GM19468 (cell line): ENCODE measurements at regions not wholly inside any gene's neighbourhood (a gene's known extent, or its start where the extent isn't known, plus 50 kb on each side); places are given as distances from the start of the nearest gene placed in this dataset.
A peak's percentile ranks its signal among the peaks of the same experiment; 100 is the strongest.
"Not testable (repeated sequence)": the region's sequence is repeated elsewhere in the genome, so short reads cannot be mapped to it uniquely, and the experiment has no call there.

Source experiments
- ATAC-seq: cut with Tn5 transposase; IDR thresholded peaks from one replicate; pipeline ENCODE4 v1.9.1; 2021; ENCODE audit warnings: mild to moderate bottlenecking, moderate library complexity, moderate number of reproducible peaks; ENCODE audit not compliant: unreplicated experiment; ENCODE audit errors: extremely low read depth

DNA sequence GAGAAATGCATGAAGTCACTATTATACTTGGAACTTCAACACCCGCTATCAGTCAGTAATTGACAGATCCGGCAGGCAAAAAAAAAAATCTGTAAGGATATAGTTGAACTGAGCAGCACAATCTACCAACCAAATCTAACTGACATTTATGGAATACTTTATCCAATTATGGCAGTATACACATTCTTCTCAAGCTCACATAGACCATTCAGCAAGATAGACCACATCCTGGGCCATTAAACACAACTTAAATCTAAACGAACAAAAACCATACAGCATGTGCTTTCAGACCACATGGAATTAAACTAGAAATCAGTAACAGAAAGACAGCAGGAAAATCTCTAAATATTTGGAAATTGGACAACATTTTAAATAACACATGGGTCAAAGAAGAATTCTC is 112.7 kb downstream of the MPP7 start:
- no peak for ATAC-seq

DNA sequence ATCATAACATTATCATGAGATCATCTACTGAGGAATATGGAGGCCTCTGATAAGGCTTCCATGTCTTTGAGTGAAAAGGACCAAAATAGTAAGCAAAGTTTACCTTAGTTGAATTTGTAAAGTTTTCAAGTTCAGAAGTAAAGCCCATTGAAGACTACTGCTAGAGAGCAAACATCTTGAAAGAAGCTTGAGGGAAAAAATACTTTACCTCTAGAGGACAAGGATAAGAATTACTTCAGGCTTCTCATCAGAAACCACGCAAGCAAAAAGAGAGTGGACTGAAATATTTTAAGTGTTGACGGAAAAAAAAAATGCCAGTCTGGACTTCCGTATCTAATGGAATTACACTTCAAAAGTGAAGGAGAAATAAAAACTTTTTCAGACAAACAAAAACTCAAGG is 114.3 kb downstream of the MPP7 start:
- no peak for ATAC-seq

DNA sequence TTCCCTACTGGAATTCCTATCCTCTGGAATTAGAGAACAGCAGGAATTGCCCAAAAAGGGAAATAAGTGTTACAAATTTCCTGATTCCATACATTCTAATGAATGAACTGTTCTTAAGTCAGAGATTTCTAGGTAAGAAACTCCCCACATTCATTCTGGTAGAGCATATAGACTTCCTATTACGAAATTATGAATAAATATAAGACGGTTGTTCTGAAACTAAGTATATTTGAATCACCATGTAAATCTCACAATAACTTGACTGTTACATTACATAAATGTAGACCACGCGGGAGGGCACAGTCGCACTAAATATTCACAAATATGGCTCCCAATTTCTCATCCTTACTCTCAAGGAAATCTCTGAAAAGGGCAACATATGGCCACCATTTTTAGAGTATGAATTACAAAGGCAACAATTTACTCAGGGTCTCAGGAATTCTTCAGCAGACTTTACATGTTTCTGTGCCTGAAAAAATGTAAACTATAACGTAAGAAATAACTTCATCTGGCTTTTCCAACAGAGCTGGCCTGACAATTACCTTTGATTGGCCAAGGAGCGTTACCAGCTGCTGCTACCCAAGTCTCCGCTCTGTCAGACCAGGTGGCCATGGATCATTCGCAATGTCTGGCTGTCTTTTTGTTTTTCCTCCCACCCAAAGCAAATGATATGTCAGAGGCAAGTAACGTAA is 115.8 kb downstream of the MPP7 start:
- no peak for ATAC-seq

DNA sequence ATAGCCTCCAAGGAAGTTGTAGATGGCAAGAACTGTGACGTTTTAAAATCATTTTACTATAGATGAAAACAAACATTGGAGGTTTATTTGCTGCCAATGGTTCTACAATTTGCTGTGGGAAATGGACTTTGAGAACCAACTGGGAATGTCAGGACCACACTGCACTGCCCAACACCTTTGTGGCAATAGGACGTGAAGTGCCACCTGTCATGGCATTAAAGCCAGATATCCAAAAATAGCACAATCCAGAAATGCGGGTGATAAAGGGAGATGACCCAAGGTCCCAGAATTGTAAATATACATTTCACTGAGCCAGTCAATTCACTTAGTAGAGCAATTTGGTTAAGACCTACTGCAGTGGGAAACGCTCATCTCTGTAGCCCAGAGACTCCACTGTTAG is 116.4 kb downstream of the MPP7 start:
- no peak for ATAC-seq

DNA sequence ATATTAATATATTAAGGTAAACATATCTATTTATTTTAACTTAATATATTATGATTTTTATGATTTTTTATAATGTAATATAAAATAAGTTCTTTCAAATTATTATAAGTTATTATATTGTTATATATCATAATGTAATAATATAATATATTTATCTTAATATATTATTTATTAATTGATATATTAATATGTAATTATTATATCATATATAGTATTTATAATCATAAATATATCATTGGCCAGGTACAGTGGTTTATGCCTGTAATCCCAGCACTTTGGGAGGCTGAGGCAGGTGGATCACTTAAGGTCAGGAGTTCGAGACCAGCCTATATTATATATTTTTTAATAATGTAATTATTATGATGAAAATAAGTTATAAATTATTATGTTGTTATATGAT is 118.1 kb downstream of the MPP7 start:
- no peak for ATAC-seq

DNA sequence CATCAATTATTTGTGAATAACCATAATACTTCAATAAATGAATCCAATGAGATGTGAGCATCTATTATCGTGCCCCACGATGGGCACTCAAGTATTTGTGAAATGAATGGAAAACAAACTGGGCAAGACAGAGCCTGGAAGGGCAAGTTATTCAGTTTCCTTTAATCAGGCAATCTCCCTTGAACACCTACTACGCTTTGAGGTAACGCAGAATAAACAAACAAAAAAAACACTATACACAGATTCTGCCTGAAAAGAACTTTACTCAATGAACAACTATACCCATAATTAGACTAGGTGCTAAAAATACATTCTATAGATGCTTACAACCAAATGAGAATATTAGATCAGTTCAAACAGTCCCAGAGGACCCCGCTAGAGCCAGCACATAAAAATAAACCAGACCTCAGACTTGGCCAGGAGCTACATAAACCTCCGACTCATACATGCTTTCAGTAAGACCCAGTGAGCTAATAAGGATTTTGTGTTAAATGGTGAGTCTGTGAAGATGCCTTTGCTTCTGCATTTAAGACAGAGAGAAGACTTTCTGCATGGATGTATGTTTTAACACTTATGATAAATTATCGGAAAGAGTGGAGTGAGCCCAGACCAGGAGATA is 121.3 kb downstream of the MPP7 start:
- ATAC-seq: no peak

DNA sequence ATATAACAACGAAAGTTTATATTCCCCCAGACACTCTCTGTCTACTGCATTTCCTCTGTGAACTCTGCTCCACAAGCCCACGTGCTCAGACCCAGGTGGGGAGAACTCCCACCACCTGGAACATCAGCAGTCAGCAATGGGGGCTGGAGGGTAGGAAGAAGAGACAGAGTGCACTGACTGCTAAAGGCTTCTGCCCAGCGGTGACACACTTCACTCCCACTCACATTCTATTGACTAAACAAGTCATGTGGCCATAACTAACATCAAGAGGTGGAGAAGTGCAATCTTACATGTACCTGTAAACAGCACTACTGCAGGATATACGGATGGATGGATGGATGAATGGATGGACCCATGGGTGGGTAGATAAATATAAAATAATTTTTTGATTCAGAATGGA is 122.2 kb downstream of the MPP7 start:
- ATAC-seq: no peak

DNA sequence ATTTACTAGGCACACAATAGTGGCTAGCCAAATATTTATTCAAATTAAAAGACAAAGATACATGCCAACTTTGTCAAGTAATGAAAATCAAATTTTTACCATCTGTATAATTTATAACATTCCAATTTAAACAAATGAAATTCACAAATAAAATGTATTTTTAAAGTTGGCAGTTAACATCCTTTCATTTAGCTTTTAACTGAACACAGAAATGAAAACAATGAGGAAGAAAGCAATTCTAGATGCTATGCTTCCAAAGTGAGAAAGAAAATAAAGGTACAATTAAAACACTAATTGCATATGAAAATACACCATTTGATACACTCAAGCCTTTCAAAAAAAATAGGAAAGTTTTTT is 123.1 kb downstream of the MPP7 start:
- no peak for ATAC-seq

DNA sequence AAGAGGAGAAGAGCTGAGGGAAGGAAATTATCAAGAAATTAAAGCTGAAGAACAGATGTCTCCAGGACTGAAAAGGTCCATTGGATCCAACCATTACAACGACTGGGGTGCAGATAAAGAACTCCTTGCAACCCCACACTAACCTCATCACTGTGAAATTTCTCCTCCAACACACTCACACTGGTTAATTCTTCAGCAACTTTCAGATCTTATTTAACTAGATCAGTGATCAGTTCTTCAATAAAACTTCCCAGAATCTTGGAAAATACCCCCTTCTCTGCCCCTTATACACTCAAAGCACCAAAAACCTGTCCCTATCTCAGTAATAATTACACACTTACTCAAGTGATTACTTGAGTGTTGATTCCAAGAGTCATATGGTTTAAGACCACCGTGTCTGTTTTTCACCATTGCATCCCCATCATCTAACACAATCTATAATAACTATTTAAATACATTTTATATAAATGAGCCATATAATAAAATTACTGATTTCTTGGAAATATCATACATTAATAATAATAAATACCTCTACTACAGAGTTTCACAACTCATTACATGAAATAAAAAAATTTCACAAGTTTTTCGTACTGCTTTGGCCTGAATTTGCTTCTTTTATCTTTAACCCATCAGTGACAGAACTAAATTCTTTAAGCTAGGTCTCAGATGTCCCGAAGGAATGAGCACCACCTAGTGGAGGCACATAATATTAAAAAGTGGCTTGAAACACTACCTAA is 123.7 kb downstream of the MPP7 start:
- no peak for ATAC-seq

DNA sequence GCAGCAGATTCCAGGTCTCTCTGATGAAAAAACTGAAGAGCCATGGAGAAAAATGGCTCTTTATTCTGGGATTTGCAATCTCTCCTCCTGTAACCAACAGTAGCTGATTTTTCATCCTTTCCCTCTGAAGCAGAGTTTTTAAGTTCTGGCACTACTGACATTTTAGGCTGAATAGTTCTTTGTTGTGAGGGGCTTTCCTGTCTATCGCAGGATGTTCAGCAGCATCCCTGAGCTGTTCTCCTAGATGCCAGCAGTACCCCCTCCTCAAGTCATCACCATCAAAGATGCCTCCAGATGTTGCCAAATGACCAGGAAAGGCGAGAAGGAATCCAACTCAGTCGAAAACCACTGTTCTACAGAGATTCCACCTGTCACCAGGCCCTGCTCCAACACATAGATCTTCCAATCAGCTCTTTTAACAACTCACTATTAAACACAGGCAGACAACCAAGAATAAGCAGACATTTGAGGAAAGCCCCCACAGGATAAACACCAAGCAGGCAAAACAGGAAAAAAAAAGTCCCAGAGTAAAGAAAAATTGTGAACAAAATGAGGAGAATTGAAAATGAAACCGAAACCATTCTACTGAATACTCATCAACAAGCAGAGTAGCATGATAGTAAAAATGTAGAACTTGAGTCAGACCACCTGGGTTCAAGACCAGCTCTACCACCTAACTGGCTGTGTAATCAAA is 124.8 kb downstream of the MPP7 start:
- ATAC-seq: no peak

DNA sequence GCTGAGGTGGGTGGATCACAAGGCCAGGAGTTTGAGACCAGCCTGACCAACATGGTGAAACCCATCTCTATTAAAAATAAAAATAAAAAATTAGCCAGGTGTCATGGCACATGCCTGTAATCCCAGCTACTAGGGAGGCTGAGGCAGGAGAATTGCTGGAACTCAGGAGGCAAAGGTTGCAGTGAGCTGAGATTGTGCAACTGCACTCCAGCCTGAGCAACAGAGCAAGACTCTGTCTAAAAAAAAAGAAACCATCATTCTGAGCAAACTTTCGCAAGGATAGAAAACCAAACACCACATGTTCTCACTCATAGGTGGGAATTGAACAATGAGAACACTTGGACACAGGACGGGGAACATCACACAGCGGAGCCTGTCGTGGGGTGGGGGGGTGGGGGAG is 126.4 kb downstream of the MPP7 start:
- not testable (repeated sequence) for ATAC-seq

DNA sequence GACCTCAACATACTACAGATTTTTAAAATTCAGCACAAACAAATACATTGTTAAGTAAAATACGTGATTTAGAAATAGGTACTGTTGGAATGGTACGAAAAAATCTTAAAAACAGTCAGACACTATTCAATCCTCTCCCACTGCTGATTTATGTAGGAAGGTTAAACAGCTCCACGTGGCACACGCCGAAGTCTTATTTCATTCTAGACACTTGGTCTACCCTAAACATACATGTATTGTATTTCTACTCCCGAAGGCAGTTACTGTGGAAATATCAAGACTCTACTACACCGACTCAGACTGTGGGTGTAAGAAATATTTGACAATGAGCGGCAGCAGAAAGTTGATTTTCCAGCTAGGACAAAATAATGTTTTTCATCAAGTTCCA is 130.6 kb downstream of the MPP7 start:
- no peak for ATAC-seq

DNA sequence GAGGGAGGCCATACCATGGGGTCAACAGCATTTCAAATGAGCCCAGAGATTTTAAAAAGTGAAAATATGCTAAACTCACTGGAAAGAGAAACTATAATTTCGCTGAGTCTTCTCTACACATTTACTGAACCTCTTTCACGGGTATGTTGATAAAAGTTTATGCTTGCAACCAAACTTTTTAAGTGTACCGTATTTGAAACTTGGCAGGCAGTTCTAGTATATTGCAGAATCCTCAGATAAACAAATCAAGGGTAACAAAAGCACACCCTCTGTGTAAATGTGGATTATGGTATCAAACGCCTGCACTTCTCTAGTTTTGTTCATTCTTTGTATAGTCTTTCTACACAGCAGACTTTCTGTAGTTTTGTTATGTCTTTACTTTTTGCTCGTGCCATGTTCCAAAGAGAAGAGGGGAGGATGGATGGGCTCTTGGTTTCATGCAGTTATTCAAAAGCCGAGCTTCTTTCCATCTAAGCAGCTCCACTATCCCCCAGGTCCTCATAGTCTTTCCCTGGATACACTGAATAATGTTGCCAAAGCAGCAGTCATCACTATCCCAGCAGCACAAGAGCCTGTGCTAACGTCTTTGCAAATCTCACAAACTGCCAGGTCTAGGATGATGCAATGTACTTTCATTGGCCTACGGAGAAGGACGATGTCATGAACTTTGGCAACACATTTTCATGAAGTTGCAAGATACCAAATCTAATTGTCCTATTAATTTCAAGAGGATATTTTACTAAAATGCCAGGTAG is 131.2 kb downstream of the MPP7 start:
- no peak for ATAC-seq

DNA sequence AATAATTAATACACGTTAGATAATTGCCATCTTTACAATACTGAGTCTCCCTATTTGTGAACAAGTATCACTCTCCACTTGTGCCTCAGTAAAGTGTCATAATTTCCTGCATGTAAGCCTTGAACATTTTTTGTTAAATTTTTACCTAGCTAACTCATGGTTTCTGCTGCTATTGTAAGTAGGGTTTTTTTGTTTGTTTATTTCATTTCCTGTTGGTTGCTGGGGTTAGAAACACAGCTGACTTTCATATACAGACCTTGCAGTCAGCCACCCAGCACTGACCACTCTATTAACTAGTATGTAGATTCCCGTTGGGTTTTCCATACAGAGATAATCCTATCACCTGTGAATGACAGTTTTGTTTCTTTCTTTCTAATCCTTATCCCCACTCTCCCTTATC is 133.3 kb downstream of the MPP7 start:
- ATAC-seq: peak; percentile 77

DNA sequence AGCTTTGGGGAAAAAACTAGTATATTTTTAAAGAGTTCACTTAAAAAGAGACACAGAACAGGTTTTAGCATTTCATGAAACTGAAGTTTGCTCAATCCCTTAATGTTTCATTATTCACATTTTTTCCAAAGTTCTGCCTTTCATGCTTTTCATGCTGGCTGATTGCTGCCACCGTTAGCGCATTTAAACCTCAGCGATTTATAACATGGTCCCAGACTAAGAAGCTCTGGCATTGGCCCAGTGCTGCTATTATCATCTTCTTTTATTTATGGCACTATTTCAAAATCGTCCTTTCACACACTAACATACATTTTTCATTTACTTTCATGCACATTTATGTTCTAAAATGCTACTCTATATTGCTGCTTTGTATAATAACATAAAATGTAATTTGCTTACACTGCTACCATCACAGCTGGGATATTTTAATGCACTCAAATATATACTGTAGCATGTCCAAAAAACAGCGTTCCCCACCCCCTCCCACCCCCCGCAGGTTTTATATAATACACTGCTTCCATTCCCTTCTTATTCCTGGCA is 141.9 kb downstream of the MPP7 start:
- ATAC-seq: no peak

DNA sequence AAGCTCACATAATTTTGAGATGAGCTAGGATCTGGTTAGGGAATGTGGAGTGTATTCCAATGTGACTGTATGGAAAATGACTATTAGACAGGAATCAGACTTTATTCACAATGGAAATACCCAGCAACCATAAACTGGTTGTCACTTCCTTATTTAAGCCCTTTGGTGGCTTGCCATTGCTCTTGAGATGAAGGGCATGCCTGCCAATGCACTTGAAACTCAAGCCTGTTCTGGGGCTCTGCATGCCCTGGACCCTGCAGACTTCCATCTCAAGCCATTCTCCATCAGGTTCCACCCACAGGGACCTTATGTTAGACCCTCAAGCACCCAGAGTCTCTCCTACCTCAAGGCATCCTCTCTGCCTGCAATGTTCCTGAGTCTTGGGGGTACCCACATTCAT is 145.5 kb downstream of the MPP7 start:
- ATAC-seq: no peak

DNA sequence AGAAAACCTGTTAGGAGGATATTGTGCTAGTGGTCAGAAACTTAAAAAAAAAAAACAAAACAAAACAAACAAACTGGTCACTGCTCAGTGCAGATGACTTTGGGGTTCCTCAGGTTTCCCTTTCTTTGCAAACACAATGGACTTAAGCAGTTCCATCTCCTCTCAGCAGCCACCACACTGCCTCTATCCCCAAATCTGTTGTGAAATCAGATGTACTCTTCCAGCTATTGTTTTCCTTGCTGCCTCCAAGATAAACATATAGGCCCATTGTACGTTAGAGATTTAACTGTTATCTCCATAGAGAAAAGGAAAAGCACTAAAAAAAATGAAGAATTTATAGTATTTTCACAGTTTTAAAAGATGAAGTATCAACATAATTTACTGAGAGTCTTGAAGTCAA is 147.1 kb downstream of the MPP7 start:
- ATAC-seq: no peak

DNA sequence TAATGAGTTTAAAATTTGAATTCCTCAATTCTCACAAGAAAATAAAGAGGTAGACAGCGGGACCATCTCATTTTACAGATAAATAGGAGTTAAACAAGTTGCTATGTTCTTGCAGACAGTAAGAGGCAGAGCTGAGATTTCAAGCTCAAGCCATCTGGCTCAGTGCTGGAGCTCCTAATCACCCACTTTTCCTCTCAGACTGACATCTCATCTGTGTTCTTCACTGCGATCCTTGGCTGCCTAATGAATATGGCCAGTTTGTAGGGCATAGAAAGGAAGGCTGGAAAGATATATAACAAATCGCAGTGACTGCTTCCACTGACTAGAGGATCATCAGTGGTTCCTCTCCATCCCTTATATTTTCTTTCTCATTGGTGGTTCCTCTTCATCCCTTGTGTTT is 151.2 kb downstream of the MPP7 start:
- ATAC-seq: no peak

DNA sequence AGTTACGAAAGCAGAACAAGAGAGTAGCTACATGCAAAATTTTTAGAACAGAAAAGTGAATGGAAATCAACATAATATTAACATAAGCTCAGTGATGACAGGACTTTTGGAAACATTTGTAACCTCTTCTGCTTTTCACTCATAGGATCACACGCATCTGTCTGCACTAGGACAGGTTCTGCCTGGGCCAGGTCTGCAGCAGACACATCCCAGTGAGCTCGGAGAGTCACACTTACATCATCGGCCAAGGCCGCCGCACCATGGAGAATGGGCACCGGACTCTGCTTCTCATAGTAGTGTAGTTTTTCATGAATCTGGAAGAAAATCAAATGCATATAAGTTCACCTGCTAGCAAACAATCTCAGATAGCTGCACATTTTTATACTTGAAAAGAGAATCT is 150.9 kb upstream of the ODAD2 start:
- ATAC-seq: no peak

DNA sequence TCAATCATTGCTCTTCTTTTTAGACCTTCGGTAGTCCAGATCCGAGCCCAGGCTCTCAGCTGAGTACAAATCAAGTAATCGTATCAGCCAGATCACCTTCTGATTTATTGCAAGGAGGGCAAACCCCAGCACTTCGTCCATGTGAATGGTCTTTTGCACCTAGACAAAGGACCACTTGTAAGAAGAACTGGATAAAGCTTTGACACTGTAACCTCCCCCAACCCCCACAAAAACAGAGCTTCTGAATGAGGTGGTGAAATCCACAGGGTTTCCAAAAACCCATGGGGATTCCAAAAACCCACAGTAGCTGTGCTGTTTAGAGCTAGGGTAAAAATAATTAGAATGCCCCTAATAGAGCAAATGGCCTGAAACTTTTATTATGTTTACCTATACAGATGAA is 148.8 kb upstream of the ODAD2 start:
- ATAC-seq: no peak
